Skeletal muscle tissue (tissue), 3 donors: ENCODE measurements at regions not wholly inside any gene's neighbourhood (a gene's known extent, or its start where the extent isn't known, plus 50 kb on each side); places are given as distances from the start of the nearest gene placed in this dataset.

Experiments
- H3K27ac ChIP-seq: one replicate; pipeline ENCODE4 v1.7.0; 2013; ENCODE audit warnings: mild to moderate bottlenecking, low read depth, low read length, inconsistent platforms
- H3K27me3 ChIP-seq, 3 donors: one replicate each; pipeline ENCODE4 v1.7.0; 2013; ENCODE audit warnings: low read length in 3 of 3; ENCODE audit not compliant: control insufficient read depth in 3 of 3, insufficient read depth in 3 of 3
- H3K36me3 ChIP-seq, 3 donors: one replicate each; pipeline ENCODE4 v1.7.0; 2013; ENCODE audit warnings: low read length in 3 of 3; ENCODE audit not compliant: control insufficient read depth in 3 of 3, insufficient read depth in 3 of 3
- H3K4me1 ChIP-seq, 3 donors: one replicate each; pipeline ENCODE4 v1.7.0; 2013; ENCODE audit warnings: low read length in 3 of 3, mild to moderate bottlenecking in 3 of 3; ENCODE audit not compliant: control insufficient read depth in 3 of 3, insufficient read depth in 3 of 3
- H3K4me3 ChIP-seq, 3 donors: one replicate each; pipeline ENCODE4 v1.7.0; 2013; ENCODE audit warnings: low read length in 3 of 3
- H3K9ac ChIP-seq, 3 donors: one replicate each; pipeline ENCODE4 v1.7.0; 2013; ENCODE audit warnings: low read length in 3 of 3, mild to moderate bottlenecking in 3 of 3, moderate library complexity in 2 of 3, low read depth in 1 of 3
- H3K9me3 ChIP-seq, 3 donors: one replicate each; pipeline ENCODE4 v1.7.0; 2013; ENCODE audit warnings: low read length in 3 of 3; ENCODE audit not compliant: control insufficient read depth in 3 of 3
- donor health status: Osteomylitis.

- H3K9me3 ChIP-seq: no peaks in the 10 kb centered on the region
- no peak overlapping the region for H3K9ac ChIP-seq
- H3K27ac ChIP-seq: no peak overlapping the region
- peaks cover 3 to 11% (median 6%) of the 10 kb centered on the region in 3 donors for H3K27me3 ChIP-seq
- no peaks in the 10 kb centered on the region for H3K36me3 ChIP-seq
- H3K4me1 ChIP-seq: no peaks in the 10 kb centered on the region
- H3K4me3 ChIP-seq: no peak overlapping the region
Observed at GRCh38 chr18:76771192-76771799, 51.1 kb upstream of the ZNF236 start.

GRCh38 chr18:76767954-76768353, 54.4 kb upstream of the ZNF236 start:
- Histone ChIP-seq H3K27ac (no peak overlapping the region), H3K9ac (no peak overlapping the region), H3K27me3 (peaks cover 7 to 18% (median 10%) of the 10 kb centered on the region in 3 donors), H3K4me1 (no peaks in the 10 kb centered on the region), H3K36me3 (no peaks in the 10 kb centered on the region), H3K4me3 (no peak overlapping the region), H3K9me3 (no peaks in the 10 kb centered on the region)

- Histone ChIP-seq H3K36me3 (no peaks in the 10 kb centered on the region), H3K27me3 (peaks cover 7 to 15% (median 10%) of the 10 kb centered on the region in 3 donors), H3K9me3 (no peaks in the 10 kb centered on the region), H3K9ac (no peak overlapping the region), H3K4me3 (no peak overlapping the region), H3K4me1 (no peaks in the 10 kb centered on the region), H3K27ac (no peak overlapping the region)
Observed at GRCh38 chr18:76766429-76766828, 55.9 kb upstream of the ZNF236 start.

GRCh38 chr18:76765649-76766048, 56.7 kb upstream of the ZNF236 start:
- H3K9me3 ChIP-seq: no peaks in the 10 kb centered on the region
- H3K27ac ChIP-seq: no peak overlapping the region
- H3K4me3 ChIP-seq: no peak overlapping the region
- H3K4me1 ChIP-seq: no peaks in the 10 kb centered on the region
- peaks cover 7 to 15% (median 10%) of the 10 kb centered on the region in 3 donors for H3K27me3 ChIP-seq
- H3K36me3 ChIP-seq: no peaks in the 10 kb centered on the region
- no peak overlapping the region for H3K9ac ChIP-seq

GRCh38 chr18:76764291-76764901, 58.0 kb upstream of the ZNF236 start:
- Histone ChIP-seq H3K4me3 (no peak overlapping the region), H3K36me3 (no peaks in the 10 kb centered on the region), H3K4me1 (no peaks in the 10 kb centered on the region), H3K9ac (no peak overlapping the region), H3K27me3 (peaks cover 7 to 15% (median 9%) of the 10 kb centered on the region in 3 donors), H3K9me3 (no peaks in the 10 kb centered on the region), H3K27ac (no peak overlapping the region)

GRCh38 chr18:76759056-76759455, 63.3 kb upstream of the ZNF236 start:
- Histone ChIP-seq H3K4me3 (no peak overlapping the region), H3K9ac (no peak overlapping the region), H3K27ac (no peak overlapping the region), H3K4me1 (no peaks in the 10 kb centered on the region), H3K36me3 (no peaks in the 10 kb centered on the region), H3K27me3 (no peaks in the 10 kb centered on the region), H3K9me3 (no peaks in the 10 kb centered on the region)

GRCh38 chr18:76757925-76758324, 64.4 kb upstream of the ZNF236 start:
- Histone ChIP-seq H3K9ac (no peak overlapping the region), H3K4me1 (no peaks in the 10 kb centered on the region), H3K36me3 (no peaks in the 10 kb centered on the region), H3K4me3 (no peak overlapping the region), H3K9me3 (no peaks in the 10 kb centered on the region), H3K27me3 (no peaks in the 10 kb centered on the region), H3K27ac (no peak overlapping the region)

GRCh38 chr18:76757335-76757734, 65.0 kb upstream of the ZNF236 start:
- no peak overlapping the region for H3K4me3 ChIP-seq
- H3K36me3 ChIP-seq: no peaks in the 10 kb centered on the region
- H3K9ac ChIP-seq: no peak overlapping the region
- no peaks in the 10 kb centered on the region for H3K27me3 ChIP-seq
- H3K27ac ChIP-seq: no peak overlapping the region
- H3K9me3 ChIP-seq: no peaks in the 10 kb centered on the region
- no peaks in the 10 kb centered on the region for H3K4me1 ChIP-seq

GRCh38 chr18:76756531-76757253, 65.7 kb upstream of the ZNF236 start:
- Histone ChIP-seq H3K36me3 (no peaks in the 10 kb centered on the region), H3K9ac (no peak overlapping the region), H3K4me3 (no peak overlapping the region), H3K27ac (no peak overlapping the region), H3K27me3 (no peaks in the 10 kb centered on the region), H3K4me1 (no peaks in the 10 kb centered on the region), H3K9me3 (no peaks in the 10 kb centered on the region)

GRCh38 chr18:76754351-76754750, 68.0 kb upstream of the ZNF236 start:
- H3K36me3 ChIP-seq: no peaks in the 10 kb centered on the region
- H3K4me3 ChIP-seq: no peak overlapping the region
- no peaks in the 10 kb centered on the region for H3K27me3 ChIP-seq
- H3K9ac ChIP-seq: no peak overlapping the region
- H3K9me3 ChIP-seq: peaks cover 0 to 4% (median 3%) of the 10 kb centered on the region in 3 donors
- no peaks in the 10 kb centered on the region for H3K4me1 ChIP-seq
- H3K27ac ChIP-seq: no peak overlapping the region
